Progenitor cell of endocrine pancreas (in vitro differentiated cells): ENCODE measurements at regions not wholly inside any gene's neighbourhood (a gene's known extent, or its start where the extent isn't known, plus 50 kb on each side); places are given as distances from the start of the nearest gene placed in this dataset.
"Not testable (repeated sequence)": the region's sequence is repeated elsewhere in the genome, so short reads cannot be mapped to it uniquely, and the experiment has no call there.

Source experiments
- DNase-seq: peaks from one replicate; pipeline ENCODE4 v3.0.0; 2021; ENCODE audit warnings: low spot score; ENCODE audit not compliant: unreplicated experiment
- H3K27ac Mint-ChIP-seq: 2 replicates; pipeline ENCODE4 v1.8.0; 2021; ENCODE audit warnings: mild to moderate bottlenecking, moderate library complexity, mixed read lengths
- H3K27me3 Mint-ChIP-seq: 2 replicates; pipeline ENCODE4 v1.8.0; 2021; ENCODE audit warnings: mixed read lengths
- H3K36me3 Mint-ChIP-seq: 2 replicates; pipeline ENCODE4 v1.8.0; 2022; ENCODE audit warnings: mixed read lengths; ENCODE audit not compliant: insufficient read depth
- H3K4me1 Mint-ChIP-seq: 2 replicates; pipeline ENCODE4 v1.8.0; 2021; ENCODE audit warnings: low read depth, mixed read lengths
- H3K4me3 Mint-ChIP-seq: 2 replicates; pipeline ENCODE4 v1.8.0; 2021; ENCODE audit warnings: low read depth, mild to moderate bottlenecking, moderate library complexity, mixed read lengths
- H3K9me3 Mint-ChIP-seq: 2 replicates; pipeline ENCODE4 v1.8.0; 2021; ENCODE audit warnings: low read depth, mixed read lengths
- TF ChIP-seq, protein P1 (sequence below): fragments of 200-600 bp; sonication (generic); IDR thresholded peaks from one replicate; pipeline ENCODE4 v1.5.0; 2021; ENCODE audit warnings: antibody characterized with exemption, mild to moderate bottlenecking; ENCODE audit not compliant: unreplicated experiment

DNA sequence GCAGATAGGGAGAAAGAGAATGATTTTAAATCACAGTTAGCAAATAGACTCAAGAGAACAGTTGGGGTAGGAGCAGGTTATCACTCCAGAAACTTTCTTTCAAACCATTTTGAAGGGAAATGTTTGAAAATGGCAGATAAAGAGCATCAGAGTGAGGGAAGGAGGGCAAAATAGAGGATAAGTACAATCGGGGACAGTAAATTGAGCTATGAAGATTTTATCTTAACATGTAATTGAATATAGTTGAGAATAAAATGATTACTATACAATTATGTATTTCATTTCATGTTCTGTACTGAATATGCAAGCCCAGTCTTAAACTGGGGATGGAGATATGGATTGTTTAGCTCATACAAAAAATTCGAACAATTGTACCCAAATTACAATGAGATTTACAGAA lies 54.0 kb downstream of the MAP10 start:
- TF ChIP-seq, protein P1, sequence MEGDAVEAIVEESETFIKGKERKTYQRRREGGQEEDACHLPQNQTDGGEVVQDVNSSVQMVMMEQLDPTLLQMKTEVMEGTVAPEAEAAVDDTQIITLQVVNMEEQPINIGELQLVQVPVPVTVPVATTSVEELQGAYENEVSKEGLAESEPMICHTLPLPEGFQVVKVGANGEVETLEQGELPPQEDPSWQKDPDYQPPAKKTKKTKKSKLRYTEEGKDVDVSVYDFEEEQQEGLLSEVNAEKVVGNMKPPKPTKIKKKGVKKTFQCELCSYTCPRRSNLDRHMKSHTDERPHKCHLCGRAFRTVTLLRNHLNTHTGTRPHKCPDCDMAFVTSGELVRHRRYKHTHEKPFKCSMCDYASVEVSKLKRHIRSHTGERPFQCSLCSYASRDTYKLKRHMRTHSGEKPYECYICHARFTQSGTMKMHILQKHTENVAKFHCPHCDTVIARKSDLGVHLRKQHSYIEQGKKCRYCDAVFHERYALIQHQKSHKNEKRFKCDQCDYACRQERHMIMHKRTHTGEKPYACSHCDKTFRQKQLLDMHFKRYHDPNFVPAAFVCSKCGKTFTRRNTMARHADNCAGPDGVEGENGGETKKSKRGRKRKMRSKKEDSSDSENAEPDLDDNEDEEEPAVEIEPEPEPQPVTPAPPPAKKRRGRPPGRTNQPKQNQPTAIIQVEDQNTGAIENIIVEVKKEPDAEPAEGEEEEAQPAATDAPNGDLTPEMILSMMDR: no peak
- Mint-ChIP-seq H3K27me3 (peaks cover 7% of the 10 kb centered on the region), H3K9me3 (no peaks in the 10 kb centered on the region), H3K4me3 (no peak overlapping the region), H3K36me3 (no peaks in the 10 kb centered on the region), H3K4me1 (no peaks in the 10 kb centered on the region), H3K27ac (no peak overlapping the region)
- DNase-seq: no peak

- no peaks in the 10 kb centered on the region for H3K9me3 Mint-ChIP-seq
- no peak overlapping the region for H3K27ac Mint-ChIP-seq
- DNase-seq: no peak
- TF ChIP-seq, protein P1: no peak
- H3K4me1 Mint-ChIP-seq: no peaks in the 10 kb centered on the region
- H3K4me3 Mint-ChIP-seq: no peak overlapping the region
- H3K27me3 Mint-ChIP-seq: peaks cover 7% of the 10 kb centered on the region
- no peaks in the 10 kb centered on the region for H3K36me3 Mint-ChIP-seq
Observed at GRCh38 chr1:232861107-232861506, 55.9 kb downstream of the MAP10 start.

GRCh38 chr1:232863544-232864275 lies 58.5 kb downstream of the MAP10 start:
- TF ChIP-seq, protein P1: no peak
- no peak overlapping the region for H3K4me3 Mint-ChIP-seq
- no peaks in the 10 kb centered on the region for H3K9me3 Mint-ChIP-seq
- no peaks in the 10 kb centered on the region for H3K4me1 Mint-ChIP-seq
- H3K27me3 Mint-ChIP-seq: peaks cover 4% of the 10 kb centered on the region
- DNase-seq: no peak
- no peak overlapping the region for H3K27ac Mint-ChIP-seq
- H3K36me3 Mint-ChIP-seq: no peaks in the 10 kb centered on the region

GRCh38 chr1:232865102-232865931 lies 60.1 kb downstream of the MAP10 start:
- Mint-ChIP-seq H3K4me1 (no peaks in the 10 kb centered on the region), H3K27ac (no peak overlapping the region), H3K9me3 (no peaks in the 10 kb centered on the region), H3K27me3 (no peaks in the 10 kb centered on the region), H3K36me3 (no peaks in the 10 kb centered on the region), H3K4me3 (no peak overlapping the region)
- TF ChIP-seq, protein P1: no peak
- DNase-seq: no peak

DNA sequence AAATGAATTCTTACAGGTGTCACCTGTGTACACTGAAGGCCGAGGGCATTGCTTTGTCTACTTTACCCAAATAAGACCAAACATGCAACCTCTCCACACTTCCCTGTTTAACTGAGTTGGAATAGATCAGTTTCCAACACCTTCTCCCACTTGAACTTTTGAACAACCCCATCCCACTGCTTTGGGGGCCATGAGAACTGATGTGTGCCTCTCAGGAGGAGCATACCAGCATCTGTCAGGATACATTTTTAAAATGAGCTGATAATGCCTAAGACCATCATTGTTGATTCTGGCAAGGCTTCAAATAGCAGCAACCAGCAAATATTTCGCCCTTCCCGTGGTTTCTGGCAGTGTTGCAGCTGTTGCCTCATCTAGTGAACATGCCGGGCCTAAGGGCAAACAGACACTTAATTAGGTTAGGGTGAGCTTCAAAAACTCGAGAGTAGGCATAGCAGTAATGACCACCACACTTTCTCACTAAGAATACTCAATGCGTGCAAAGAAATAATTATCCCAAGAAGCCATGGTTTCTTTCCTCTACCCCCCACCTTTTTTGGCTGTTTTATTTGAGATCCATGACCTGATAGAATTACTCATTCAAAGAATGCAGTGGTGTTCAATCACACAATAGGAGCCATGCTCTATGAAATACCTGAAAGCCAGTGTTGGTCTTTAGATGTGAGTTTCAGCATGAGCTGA lies 63.7 kb downstream of the MAP10 start:
- no peak for DNase-seq
- Mint-ChIP-seq H3K4me1 (no peaks in the 10 kb centered on the region), H3K27me3 (no peaks in the 10 kb centered on the region), H3K36me3 (no peaks in the 10 kb centered on the region), H3K4me3 (no peak overlapping the region), H3K27ac (no peak overlapping the region), H3K9me3 (no peaks in the 10 kb centered on the region)
- TF ChIP-seq, protein P1: no peak

- H3K4me3 Mint-ChIP-seq, DNase-seq, H3K4me1 Mint-ChIP-seq, H3K27ac Mint-ChIP-seq, H3K36me3 Mint-ChIP-seq, H3K27me3 Mint-ChIP-seq, H3K9me3 Mint-ChIP-seq: not testable (repeated sequence)
Observed at GRCh38 chr1:232871291-232871969, 66.2 kb downstream of the MAP10 start.
